GM12873 (cell line): ENCODE measurements at regions not wholly inside any gene's neighbourhood (a gene's known extent, or its start where the extent isn't known, plus 50 kb on each side); places are given as distances from the start of the nearest gene placed in this dataset.

Experiments
- TF ChIP-seq, protein P1 (sequence below): IDR thresholded peaks from 2 replicates; pipeline ENCODE4 v1.5.1; 2012; ENCODE audit warnings: low read depth, mild to moderate bottlenecking, moderate library complexity, low read length, control low read depth; ENCODE audit not compliant: insufficient read depth; ENCODE audit errors: missing control alignments

- TF ChIP-seq, protein P1, sequence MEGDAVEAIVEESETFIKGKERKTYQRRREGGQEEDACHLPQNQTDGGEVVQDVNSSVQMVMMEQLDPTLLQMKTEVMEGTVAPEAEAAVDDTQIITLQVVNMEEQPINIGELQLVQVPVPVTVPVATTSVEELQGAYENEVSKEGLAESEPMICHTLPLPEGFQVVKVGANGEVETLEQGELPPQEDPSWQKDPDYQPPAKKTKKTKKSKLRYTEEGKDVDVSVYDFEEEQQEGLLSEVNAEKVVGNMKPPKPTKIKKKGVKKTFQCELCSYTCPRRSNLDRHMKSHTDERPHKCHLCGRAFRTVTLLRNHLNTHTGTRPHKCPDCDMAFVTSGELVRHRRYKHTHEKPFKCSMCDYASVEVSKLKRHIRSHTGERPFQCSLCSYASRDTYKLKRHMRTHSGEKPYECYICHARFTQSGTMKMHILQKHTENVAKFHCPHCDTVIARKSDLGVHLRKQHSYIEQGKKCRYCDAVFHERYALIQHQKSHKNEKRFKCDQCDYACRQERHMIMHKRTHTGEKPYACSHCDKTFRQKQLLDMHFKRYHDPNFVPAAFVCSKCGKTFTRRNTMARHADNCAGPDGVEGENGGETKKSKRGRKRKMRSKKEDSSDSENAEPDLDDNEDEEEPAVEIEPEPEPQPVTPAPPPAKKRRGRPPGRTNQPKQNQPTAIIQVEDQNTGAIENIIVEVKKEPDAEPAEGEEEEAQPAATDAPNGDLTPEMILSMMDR = no peak
Measured at GRCh38 chr14:26766726-26767125, 168.9 kb upstream of the NOVA1 start.

- TF ChIP-seq, protein P1 = no peak
Measured at GRCh38 chr14:26773906-26774593, 176.2 kb upstream of the NOVA1 start.

DNA sequence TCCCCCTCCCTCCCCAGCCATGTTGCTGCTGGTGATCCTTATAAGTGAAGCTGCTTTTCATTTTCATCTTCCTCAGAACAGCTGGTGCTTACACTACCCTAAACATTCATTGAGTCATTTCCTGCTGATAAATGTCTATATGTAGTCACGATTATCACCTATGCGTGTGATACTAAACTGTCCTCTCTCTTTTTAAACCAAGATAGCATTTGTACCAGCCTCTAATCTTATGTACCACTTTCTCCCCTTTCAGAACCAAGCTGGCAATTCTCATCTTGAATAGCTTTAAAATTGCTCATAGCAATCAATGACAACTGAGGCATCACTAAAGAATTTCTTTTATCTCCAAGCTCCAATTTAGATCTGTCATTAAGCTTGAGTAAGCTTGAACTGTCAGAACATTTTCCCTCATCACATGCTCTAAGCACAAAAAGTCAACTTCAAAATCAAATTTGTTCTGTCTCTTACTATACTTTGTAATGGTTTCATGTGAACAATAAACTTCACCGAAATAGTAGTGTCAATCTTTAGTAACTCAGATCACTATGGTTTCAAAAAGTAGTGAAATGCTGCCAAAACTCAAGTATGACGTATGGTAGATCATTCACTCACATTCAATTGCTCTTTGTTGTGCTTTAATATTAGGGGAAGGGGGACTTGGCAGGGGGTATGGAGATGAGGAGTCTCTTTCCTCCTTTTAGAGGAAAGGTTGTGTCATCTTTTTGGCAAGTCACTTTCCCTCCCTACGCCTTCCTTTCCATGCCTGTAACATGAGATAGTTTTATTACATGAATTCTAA lies 178.1 kb upstream of the NOVA1 start:
- TF ChIP-seq, protein P1 = no peak

GRCh38 chr14:26791117-26791806 lies 193.4 kb upstream of the NOVA1 start:
- TF ChIP-seq, protein P1 = no peak

GRCh38 chr14:26794731-26795130 lies 196.9 kb upstream of the NOVA1 start:
- TF ChIP-seq, protein P1 = no peak

GRCh38 chr14:26808407-26808806 lies 210.6 kb upstream of the NOVA1 start:
- TF ChIP-seq, protein P1 = no peak

GRCh38 chr14:26810631-26811030 lies 212.8 kb upstream of the NOVA1 start:
- TF ChIP-seq, protein P1 = no peak
